HG03175 (cell line): ENCODE measurements at regions not wholly inside any gene's neighbourhood (a gene's known extent, or its start where the extent isn't known, plus 50 kb on each side); places are given as distances from the start of the nearest gene placed in this dataset.
"Not testable (repeated sequence)": the region's sequence is repeated elsewhere in the genome, so short reads cannot be mapped to it uniquely, and the experiment has no call there.

Experiments used
- ATAC-seq: cut with Tn5 transposase; IDR thresholded peaks from one replicate; pipeline ENCODE4 v1.9.1; 2021; ENCODE audit warnings: mild to moderate bottlenecking, moderate library complexity; ENCODE audit not compliant: unreplicated experiment

GRCh38 chr12:96085475-96085874 is 50.1 kb upstream of the LTA4H start:
- ATAC-seq = no peak

GRCh38 chr12:96086190-96086589 is 50.8 kb upstream of the LTA4H start:
- ATAC-seq = not testable (repeated sequence)

- no peak for ATAC-seq
Measured at GRCh38 chr12:96091833-96092232, 56.4 kb upstream of the LTA4H start.

DNA sequence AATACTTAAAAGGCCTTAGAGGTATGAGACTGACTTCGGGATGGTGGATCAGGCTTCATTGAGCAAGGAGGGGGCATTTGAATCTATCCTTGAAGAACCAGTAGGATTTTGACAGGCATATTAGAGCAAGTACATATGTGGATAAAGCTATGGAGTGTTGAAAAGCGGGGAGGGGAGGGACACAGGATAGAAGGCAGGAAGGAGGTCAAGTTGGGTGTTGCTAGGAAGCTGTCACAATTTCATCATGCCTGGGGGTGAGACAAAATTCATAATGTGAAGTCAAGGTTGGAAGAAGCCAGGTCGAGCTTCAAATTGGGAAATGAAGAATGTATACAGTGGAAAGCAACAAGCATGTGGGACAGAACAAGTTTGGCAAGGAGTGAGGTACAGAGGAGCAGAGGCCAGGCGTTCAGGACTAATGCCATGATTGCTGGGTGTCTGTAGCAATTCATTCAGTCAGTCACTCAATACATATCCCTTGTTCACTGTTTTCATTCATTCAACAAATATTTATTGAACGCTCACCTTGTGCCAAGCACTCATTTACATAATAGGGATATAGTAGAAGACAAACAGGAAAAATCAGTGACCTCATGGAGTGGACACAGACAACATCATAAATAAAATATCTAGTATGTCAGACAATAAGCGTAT is 58.3 kb upstream of the LTA4H start:
- ATAC-seq = no peak

DNA sequence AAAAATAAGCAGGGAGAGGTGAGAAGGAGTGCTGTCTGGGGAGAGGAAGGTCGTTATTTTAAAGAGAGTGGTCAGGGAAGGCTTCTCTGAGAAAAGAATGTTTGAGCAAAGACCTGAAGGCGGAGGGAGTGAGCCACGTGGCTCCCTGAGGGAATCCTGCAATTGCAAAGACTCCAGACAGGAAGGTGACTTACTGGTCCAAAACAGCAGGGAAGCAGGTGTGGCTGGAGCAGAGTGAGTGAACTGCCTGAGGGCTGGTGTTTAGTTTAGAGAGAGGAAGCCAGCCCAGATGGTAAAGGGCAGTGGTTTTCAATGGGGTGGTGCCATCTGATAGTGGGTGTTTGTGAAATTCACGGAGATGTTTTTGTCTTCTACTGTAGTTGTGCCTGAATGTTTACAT is 58.8 kb upstream of the LTA4H start:
- ATAC-seq = no peak

GRCh38 chr12:96098631-96099030 is 63.2 kb upstream of the LTA4H start:
- no peak for ATAC-seq

DNA sequence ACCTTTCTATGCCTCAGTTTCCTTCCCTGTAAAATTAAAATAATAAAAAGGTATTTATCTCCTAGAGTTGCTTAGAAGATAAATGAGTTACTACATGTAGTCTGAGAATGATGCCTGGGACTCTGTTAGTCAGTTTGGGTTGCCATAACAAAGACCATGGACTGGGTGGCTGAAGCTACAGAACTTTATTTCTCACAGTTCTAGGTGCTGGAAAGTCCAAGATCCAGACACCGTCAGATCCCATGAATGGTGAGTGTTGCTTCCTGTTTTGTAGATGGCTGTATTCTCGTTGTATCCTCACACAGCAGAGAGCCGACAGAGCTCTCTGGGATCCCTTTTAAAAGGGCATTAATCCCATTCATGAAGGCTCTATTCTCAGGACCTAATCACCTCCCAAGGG is 64.0 kb upstream of the LTA4H start:
- ATAC-seq = no peak

DNA sequence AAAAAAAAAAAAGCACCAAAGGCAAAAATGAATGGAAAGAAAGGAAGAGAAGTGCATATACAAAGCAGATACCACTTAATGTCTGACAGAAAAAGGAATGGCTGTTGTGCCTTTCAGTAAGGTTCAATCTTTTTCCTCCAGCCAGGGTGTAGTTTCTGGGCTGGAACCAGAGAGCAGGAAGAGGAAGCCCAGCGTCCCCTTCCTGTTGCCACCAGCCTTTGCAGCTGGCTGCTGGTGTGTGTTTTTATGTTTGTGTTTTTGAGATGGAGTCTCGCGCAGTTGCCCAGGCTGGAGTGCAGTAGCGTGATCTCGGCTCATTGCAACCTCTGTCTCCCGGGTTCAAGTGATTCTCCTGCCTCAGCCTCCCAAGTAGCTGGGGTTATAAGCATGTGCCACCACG is 64.6 kb upstream of the LTA4H start:
- no peak for ATAC-seq

- no peak for ATAC-seq
Measured at GRCh38 chr12:96101806-96102205, 66.4 kb upstream of the LTA4H start.

DNA sequence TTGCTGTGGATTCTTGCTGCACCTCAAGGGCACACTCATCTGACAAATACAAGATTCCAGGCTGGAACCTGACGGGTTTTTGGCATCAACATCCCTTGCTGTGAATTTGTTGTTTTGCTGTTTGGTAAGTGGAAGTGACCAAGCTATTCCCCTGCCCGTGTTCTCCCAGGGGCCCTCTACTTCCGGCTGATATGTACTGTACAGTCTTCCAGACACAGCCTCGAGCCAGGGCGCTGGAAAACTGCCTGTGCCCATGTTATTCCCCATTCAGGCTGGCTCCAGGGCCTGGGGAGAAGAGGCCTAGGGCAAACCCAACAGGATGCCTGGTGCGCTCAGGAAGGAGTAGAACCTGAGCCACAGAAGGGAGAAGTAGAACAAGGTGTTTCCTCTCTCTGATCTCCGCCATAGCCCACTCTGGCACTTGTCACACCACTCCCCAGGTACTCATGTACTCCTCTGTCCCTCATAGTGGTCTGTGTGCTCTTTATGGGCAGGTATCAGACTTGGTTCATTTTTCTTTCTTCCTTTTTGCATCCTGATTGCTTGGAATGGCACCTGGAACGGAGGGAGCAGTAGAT is 67.8 kb upstream of the LTA4H start:
- no peak for ATAC-seq

DNA sequence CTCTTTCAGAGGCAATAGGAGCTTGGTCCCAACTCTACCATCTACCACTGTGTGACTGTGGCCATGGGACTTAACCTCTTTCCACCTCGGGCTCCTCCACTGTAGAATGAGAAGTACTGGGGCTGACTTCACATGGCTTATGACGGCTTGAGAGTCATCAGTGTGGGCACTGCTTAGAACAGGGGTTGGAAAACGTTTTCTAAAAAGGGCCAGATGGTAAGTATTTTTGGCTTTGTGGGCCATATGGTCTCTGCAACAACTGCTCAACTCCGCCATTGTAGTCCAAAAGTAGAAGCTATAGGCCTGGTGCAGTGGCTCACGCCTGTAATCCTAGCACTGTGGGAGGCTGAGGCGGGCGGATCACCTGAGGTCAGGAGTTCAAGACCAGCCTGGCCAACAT is 69.2 kb upstream of the LTA4H start:
- ATAC-seq = no peak

DNA sequence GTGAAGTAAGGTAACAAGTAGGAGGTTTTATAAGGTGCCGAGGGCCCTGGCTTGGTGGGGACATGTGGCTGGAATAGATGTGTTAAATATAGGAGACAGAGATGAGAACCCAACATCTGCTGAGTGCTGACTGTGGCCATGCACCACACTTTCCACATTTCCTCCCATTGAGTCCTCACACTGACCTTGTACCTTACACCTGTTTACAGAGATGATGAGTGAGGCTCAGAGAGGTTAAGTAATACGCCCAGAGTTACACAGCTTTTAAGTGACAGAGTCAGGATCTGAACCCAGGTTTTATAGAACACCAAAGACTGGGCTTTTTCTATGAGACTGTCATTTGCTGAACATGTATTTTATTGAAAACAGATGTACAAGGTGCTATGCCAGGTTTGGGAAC is 70.8 kb upstream of the LTA4H start:
- no peak for ATAC-seq

DNA sequence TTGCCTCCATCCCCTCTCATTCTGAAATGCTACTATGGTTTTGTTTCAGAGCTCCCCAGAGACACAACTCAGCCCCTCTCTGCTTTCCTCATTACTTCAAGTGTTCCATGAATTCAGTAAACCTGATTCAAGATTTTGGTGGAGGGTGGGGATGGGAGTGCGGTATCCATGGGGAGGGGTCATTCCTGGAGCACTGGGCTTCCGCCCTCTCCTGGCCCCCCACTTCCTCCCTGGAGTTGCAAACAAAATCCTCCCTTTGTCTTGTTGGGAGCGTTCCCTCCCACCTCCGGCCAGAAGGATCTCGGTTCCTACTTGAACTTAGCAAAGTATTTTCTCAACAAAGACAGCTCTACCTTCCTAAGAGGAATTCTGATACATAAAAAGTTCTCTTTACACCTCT is 71.8 kb upstream of the LTA4H start:
- ATAC-seq = no peak

GRCh38 chr12:96108321-96108720 is 72.9 kb upstream of the LTA4H start:
- no peak for ATAC-seq

- not testable (repeated sequence) for ATAC-seq
Measured at GRCh38 chr12:96108941-96109340, 73.6 kb upstream of the LTA4H start.

DNA sequence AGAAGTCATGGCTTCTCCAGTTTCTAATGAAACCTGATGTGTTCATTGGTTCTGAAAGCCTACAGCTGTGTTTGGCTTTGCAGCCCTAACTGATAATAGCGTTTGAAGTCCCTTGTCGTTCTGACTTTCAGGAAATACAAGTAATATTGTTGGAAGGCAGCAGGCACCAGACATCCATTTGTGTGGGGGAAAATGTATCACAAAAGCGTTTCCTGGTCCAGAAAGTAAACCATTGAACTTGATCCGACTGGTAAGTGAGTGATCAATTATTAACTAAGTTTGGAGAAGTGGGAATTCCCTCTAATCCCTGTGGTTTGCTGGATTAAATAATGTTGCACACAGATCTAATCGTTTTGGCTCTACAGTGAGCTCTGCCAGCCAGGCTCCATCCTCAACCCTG is 77.3 kb upstream of the LTA4H start:
- ATAC-seq = no peak

DNA sequence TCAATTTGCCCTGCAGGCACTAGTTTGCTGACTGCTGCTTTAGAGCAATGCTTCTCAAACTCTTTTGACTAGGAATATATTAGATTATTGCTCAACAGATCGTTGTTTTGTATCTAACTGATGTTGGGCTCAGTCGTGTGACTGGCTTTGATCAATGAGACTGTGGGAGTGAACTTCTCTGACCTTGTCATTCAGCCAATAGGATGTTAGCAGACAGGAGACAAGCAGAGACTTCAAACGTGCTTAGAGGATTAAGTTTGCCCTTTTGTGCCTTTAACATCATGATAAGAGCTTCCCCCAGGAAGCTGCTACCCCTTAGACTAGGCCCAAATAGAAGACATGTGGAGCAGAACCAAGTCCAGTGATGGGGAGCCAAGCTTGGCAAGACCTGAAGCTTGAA is 76.7 kb upstream of the ELK3 start:
- ATAC-seq = no peak

GRCh38 chr12:96120359-96121100 is 73.6 kb upstream of the ELK3 start:
- peak; percentile 96 for ATAC-seq

DNA sequence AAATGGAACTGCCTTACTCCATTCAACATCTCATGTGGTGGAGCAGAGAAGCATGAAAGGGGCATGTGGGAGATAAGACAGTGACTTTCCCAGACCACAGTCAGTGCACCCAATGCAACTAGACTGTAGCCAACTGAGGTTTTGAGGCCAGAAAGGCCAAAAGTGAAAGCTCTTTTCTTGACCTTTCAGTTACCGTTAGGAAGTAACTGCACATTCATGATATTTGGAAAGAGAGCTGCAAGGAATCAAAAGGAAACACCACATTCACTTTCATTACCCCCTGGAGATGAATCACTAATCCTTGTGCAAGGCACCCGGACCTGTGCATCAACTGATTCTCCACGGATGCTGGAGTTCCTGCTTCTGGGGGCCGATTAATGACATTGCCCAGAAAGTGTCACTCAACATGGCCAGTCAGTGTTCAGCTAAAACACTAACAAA is 72.9 kb upstream of the ELK3 start:
- peak; percentile 59 for ATAC-seq

GRCh38 chr12:96128292-96128691 is 65.9 kb upstream of the ELK3 start:
- not testable (repeated sequence) for ATAC-seq

- no peak for ATAC-seq
Measured at GRCh38 chr12:96130396-96131059, 63.6 kb upstream of the ELK3 start.
